Epithelial cell of proximal tubule (primary cell): ENCODE measurements at regions not wholly inside any gene's neighbourhood (a gene's known extent, or its start where the extent isn't known, plus 50 kb on each side); places are given as distances from the start of the nearest gene placed in this dataset.

ENCODE experiments used
- DNase-seq: peaks from one replicate; pipeline ENCODE4 v3.0.0-alpha.2; 2011; ENCODE audit warnings: low read depth
- H3K4me3 ChIP-seq: 2 replicates; pipeline ENCODE4 v1.5.1; 2011; ENCODE audit warnings: low read depth, mild to moderate bottlenecking, low read length
- TF ChIP-seq, protein P1 (sequence below): conservative IDR thresholded peaks from 2 replicates; pipeline ENCODE4 v1.5.1; 2012; ENCODE audit warnings: low read depth, mild to moderate bottlenecking, low read length

DNA sequence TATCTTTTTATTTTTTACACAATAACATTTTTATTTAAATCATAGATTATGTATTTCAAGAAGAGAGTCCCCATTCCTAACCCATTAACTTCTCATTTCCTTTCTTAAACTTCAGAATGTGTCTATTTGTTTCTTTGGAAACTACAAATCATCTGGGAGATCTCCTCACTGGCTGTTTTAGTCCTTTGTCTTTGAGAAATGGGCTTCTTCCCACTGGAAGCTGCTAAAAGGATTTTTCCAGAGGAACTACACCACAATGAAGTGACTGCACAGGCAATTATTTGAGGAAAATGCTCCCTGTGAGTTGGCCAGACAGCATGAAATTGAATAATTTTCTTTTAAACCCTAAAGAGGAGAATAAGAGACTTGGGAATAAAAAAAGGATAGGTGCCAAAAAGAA, 119.1 kb downstream of the TENT5A start:
- no peak for DNase-seq
- TF ChIP-seq, protein P1, sequence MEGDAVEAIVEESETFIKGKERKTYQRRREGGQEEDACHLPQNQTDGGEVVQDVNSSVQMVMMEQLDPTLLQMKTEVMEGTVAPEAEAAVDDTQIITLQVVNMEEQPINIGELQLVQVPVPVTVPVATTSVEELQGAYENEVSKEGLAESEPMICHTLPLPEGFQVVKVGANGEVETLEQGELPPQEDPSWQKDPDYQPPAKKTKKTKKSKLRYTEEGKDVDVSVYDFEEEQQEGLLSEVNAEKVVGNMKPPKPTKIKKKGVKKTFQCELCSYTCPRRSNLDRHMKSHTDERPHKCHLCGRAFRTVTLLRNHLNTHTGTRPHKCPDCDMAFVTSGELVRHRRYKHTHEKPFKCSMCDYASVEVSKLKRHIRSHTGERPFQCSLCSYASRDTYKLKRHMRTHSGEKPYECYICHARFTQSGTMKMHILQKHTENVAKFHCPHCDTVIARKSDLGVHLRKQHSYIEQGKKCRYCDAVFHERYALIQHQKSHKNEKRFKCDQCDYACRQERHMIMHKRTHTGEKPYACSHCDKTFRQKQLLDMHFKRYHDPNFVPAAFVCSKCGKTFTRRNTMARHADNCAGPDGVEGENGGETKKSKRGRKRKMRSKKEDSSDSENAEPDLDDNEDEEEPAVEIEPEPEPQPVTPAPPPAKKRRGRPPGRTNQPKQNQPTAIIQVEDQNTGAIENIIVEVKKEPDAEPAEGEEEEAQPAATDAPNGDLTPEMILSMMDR = no peak
- H3K4me3 ChIP-seq = no peak overlapping the region

DNA sequence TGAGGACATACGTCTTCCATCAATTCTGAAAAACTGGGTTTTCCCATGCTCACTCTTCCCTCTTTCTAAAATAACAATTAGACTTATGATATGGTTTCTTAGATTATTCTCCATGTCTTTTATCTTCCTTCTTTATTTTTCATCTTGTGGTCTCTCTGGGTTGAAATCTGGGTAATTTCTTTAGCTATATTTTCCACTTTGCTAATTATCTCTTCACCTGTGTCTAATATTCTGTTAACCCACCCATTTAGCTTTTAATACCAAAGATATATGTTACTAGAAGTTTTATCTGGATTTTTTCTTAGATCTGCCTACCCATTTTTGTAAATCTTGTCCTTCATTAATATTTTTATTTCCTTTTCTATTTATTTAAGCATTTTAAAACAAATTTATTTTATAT, 121.8 kb downstream of the TENT5A start:
- TF ChIP-seq, protein P1 = no peak
- no peak for DNase-seq
- H3K4me3 ChIP-seq = no peak overlapping the region

DNA sequence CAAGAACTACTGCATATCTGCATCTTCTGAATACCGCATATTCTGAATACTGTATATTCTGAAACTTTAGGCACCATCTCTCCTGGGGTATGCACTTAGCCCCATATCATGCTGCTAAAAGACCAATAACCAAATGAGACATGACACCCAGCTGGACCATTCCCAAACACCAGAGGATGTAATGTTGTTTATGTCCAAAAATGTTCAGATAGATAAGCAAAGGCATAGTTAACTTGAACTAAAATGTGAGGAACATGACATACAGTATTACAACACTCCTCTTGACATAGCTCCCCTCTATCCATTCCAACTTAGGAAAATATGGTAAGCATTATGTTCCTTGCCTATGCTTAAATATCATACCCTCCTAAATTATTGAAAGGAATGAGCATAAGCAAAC, 127.3 kb downstream of the TENT5A start:
- no peak for DNase-seq
- H3K4me3 ChIP-seq = no peak overlapping the region
- TF ChIP-seq, protein P1 = no peak

DNA sequence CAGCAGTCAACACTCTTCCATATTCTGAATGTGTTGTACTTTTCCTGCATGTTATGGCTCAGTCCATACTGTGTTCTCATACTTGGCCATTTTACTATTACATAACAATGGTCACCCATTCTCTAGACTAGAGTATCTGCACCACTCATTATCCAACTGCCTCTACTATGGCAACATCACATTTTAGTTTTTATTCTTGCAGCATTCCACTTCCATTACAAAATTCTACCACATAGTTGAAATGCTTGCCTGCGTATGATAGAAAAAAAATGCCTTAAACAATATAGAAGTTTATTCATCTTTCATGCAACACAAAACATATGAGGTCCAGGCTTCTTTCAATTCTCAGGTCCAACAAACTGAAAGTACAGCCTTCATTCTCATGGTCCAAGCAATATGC, 128.0 kb downstream of the TENT5A start:
- DNase-seq = no peak
- no peak overlapping the region for H3K4me3 ChIP-seq
- TF ChIP-seq, protein P1 = no peak

DNA sequence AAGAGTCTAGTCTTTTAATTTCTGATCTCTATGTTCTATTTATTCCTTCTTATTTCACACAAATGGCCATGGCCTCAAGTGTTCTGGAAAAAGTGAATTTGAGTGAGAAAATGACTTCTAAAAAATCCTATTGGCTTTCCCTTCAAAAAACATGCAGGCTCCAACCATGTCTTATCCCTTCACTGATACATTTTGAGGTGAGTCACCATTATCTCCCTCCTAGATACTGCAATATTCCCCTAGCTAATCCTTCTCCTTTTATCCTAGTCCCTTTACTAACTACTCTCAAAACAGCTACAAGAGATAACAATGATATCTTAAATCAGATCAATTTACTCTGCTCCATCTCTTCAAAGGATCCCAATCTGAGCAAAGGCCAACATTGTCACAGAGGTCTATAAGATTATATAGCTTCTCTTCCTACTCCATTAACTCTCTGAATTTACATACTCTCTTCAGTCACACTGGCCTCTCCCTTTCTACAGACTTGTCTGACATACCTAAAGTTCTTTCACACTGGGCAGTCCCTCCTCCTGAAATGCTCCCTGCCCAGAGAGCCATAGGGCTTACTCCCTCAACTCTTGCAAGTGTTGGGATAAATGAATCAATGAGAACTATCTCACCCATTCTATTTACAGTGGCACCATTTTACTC, 129.2 kb downstream of the TENT5A start:
- DNase-seq = no peak
- TF ChIP-seq, protein P1 = no peak
- H3K4me3 ChIP-seq = no peak overlapping the region

DNA sequence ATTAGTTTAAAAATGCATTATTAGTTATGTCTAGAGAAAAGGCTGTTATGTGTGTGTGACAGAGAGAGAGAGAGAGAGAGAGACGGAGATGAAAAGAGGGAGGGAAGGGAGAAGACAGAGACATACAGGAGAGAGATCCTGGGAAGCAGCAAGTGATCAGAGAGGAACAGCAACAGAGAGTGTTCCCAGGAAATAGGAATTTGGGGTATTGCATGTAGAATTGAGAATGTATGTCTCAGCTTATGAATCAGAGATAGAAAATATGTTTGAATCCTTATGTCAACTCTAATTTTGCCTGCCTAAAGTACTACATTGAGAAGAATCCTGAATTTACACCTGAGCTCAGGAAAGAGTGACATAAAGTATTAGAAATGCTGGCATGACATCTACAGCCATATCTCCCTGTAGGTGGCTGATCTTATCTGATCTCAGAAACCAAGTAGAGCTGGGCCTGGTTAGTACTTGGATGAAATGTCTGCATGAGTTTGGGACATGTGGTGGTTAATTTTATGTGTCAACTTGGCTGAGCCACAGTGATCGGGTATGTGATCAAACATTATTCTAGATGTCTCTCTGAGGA, 130.6 kb downstream of the TENT5A start:
- DNase-seq = no peak
- TF ChIP-seq, protein P1 = no peak
- no peak overlapping the region for H3K4me3 ChIP-seq

DNA sequence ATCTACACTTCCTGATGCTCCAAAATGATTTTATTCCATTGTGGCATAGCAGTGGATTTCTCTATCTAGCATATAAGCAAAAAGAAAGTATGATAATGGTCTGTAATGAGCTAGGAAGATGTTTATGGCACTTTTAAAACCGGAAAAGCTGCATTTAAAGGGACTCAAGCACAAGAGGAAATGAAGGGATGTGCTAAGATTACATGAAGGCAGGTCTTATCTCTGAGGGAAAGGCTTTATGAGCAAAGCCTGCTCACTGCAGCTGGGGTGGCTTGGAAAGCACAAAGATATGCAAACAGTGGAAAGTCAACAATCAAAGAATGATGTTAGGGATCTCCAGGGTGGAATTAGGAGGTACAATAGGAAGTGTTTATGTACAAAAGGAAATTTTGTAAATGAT, 138.2 kb downstream of the TENT5A start:
- TF ChIP-seq, protein P1 = no peak
- DNase-seq = no peak
- H3K4me3 ChIP-seq = no peak overlapping the region
